HEK293 (cell line): ENCODE measurements at regions not wholly inside any gene's neighbourhood (a gene's known extent, or its start where the extent isn't known, plus 50 kb on each side); places are given as distances from the start of the nearest gene placed in this dataset.

Source experiments
- CTCF ChIP-seq: fragments of 450-650 bp; formaldehyde crosslinking; IDR thresholded peaks from 2 replicates; pipeline ENCODE4 v1.5.1; 2016; ENCODE audit warnings: missing biosample characterization, missing genetic modification characterization
- GFI1B ChIP-seq: fragments of 450-650 bp; formaldehyde crosslinking; IDR thresholded peaks from 2 replicates; pipeline ENCODE4 v1.5.1; 2016; ENCODE audit warnings: missing biosample characterization, missing genetic modification characterization
- OVOL3 ChIP-seq: fragments of 450-650 bp; formaldehyde crosslinking; IDR thresholded peaks from 2 replicates; pipeline ENCODE4 v1.5.1; 2016; ENCODE audit warnings: missing biosample characterization, missing genetic modification characterization
- SALL2 ChIP-seq: fragments of 450-650 bp; formaldehyde crosslinking; IDR thresholded peaks from 2 replicates; pipeline ENCODE4 v1.5.0; 2017; ENCODE audit warnings: missing biosample characterization, mild to moderate bottlenecking, missing genetic modification characterization, borderline replicate concordance
- ZNF274 ChIP-seq, 2 experiments: fragments of 200-500 bp in 1 of 2; fragments of 450-650 bp in 1 of 2; sonication (Bioruptor generic) in 1 of 2; formaldehyde crosslinking in 1 of 2; IDR thresholded peaks; 2 replicates each; pipeline versions ENCODE4 v1.5.1 to v1.6.1; 2014 to 2016; ENCODE audit warnings: borderline replicate concordance in 1 of 2, inconsistent platforms in 1 of 2, low read length in 1 of 2, missing biosample characterization in 1 of 2, missing genetic modification characterization in 1 of 2
- ZNF76 ChIP-seq: fragments of 450-650 bp; formaldehyde crosslinking; IDR thresholded peaks from 2 replicates; pipeline ENCODE4; 2016; ENCODE audit warnings: low read depth, missing biosample characterization, missing genetic modification characterization, borderline replicate concordance

GRCh38 chr12:13725049-13725448 lies 256.4 kb downstream of the GRIN2B start:
- TF ChIP-seq OVOL3 (tag by site-specific recombination) (no peak), SALL2 (tag by site-specific recombination) (no peak), CTCF (tag by site-specific recombination) (no peak), GFI1B (tag by site-specific recombination) (no peak), ZNF274 (IDR thresholded peaks at IDR 0.05; ENCODE audit: low read length) (no peak), ZNF274 (tag by site-specific recombination; IDR thresholded peaks at IDR 0.05; ENCODE audit: borderline replicate concordance) (no peak), ZNF76 (no peak)
